Fibroblast of lung (primary cell): ENCODE measurements at regions not wholly inside any gene's neighbourhood (a gene's known extent, or its start where the extent isn't known, plus 50 kb on each side); places are given as distances from the start of the nearest gene placed in this dataset.

Experiments used
- DNase-seq, 2 donors: peaks; one replicate each; pipeline versions ENCODE4 v3.0.0 to v3.0.0-alpha.2; 2010; ENCODE audit warnings: low read depth in 2 of 2
- H2AFZ ChIP-seq: 2 replicates; pipeline ENCODE4 v1.5.1; 2012; ENCODE audit warnings: low read length, control low read depth, inconsistent platforms
- H3K27ac ChIP-seq: 2 replicates; pipeline ENCODE4 v1.5.1; 2011; ENCODE audit warnings: low read length, control low read depth; ENCODE audit not compliant: insufficient read depth
- H3K27me3 ChIP-seq: 2 replicates; pipeline ENCODE4 v1.5.1; 2011; ENCODE audit warnings: mild to moderate bottlenecking, low read length; ENCODE audit not compliant: control insufficient read depth, insufficient read depth
- H3K36me3 ChIP-seq: 2 replicates; pipeline ENCODE4 v1.5.1; 2011; ENCODE audit warnings: low read length; ENCODE audit not compliant: control insufficient read depth, insufficient read depth
- H3K4me1 ChIP-seq: 2 replicates; pipeline ENCODE4 v1.5.1; 2011; ENCODE audit warnings: low read length; ENCODE audit not compliant: control insufficient read depth, insufficient read depth; ENCODE audit errors: extremely low read depth
- H3K4me2 ChIP-seq: 2 replicates; pipeline ENCODE4 v1.5.1; 2011; ENCODE audit warnings: low read length, control low read depth; ENCODE audit not compliant: insufficient read depth; ENCODE audit errors: extremely low read depth
- H3K4me3 ChIP-seq, 4 experiments: fragments of 200-600 bp in 1 of 4; sonication (generic) in 1 of 4; replicated peaks in 1 of 4; 2 replicates each; pipeline ENCODE4 v1.5.1; 2011 to 2016; ENCODE audit warnings: low read length in 4 of 4, low read depth in 3 of 4, mild to moderate bottlenecking in 3 of 4, control low read depth in 2 of 4, inconsistent platforms in 1 of 4, mixed read lengths in 1 of 4; ENCODE audit not compliant: insufficient read depth in 1 of 4; ENCODE audit errors: control extremely low read depth in 1 of 4
- H3K79me2 ChIP-seq: 2 replicates; pipeline ENCODE4 v1.5.1; 2012; ENCODE audit warnings: mild to moderate bottlenecking, low read length, inconsistent platforms; ENCODE audit not compliant: control insufficient read depth, insufficient read depth
- H3K9ac ChIP-seq: 2 replicates; pipeline ENCODE4 v1.5.1; 2011; ENCODE audit warnings: mild to moderate bottlenecking, low read length, control low read depth; ENCODE audit not compliant: insufficient read depth
- H3K9me3 ChIP-seq: 2 replicates; pipeline ENCODE4 v1.5.1; 2012; ENCODE audit warnings: low read depth, low read length; ENCODE audit not compliant: control insufficient read depth, insufficient read depth
- H4K20me1 ChIP-seq: 2 replicates; pipeline ENCODE4 v1.5.1; 2011; ENCODE audit warnings: low read length; ENCODE audit not compliant: control insufficient read depth, insufficient read depth; ENCODE audit errors: extremely low read depth
- CTCF ChIP-seq, 2 donors: IDR thresholded peaks in 1 of 2; conservative IDR thresholded peaks in 1 of 2; 1 replicate in 1 of 2; 2 replicates in 1 of 2; pipeline ENCODE4 v1.5.1; 2011 to 2012; ENCODE audit warnings: low read length in 2 of 2, control low read depth in 1 of 2, inconsistent platforms in 1 of 2, low read depth in 1 of 2, mild to moderate bottlenecking in 1 of 2
- EZH2 ChIP-seq: IDR thresholded peaks from 2 replicates; pipeline ENCODE4 v1.5.1; 2012; ENCODE audit warnings: low read length, control low read depth, mild to moderate bottlenecking; ENCODE audit errors: missing control alignments

DNA sequence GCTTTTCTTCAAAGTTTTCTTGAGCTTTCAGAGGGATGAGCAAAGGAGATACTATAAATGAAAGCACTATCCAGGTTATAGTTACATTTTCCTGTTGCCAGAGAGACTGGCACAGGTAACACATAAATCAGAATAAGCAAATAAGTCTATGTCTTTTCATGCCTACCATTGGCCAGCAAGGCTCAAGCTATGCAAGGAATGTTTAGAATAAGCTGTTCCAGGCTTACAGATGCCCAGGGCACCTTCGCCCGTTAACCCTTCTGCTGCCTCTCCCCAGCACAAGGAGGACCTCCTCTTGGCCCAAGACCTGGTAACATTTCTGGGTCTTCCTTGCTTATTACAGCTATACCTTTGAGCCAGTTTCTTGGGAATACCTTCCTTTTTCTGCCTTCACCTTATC is 233.7 kb upstream of the MEIS1 start:
- Histone ChIP-seq H3K36me3 (no peaks in the 10 kb centered on the region), H3K27me3 (no peaks in the 10 kb centered on the region), H3K27ac (no peak overlapping the region), H3K9ac (no peak overlapping the region), H3K4me2 (no peak overlapping the region), H3K79me2 (no peaks in the 10 kb centered on the region), H2AFZ (no peak overlapping the region), H4K20me1 (no peaks in the 10 kb centered on the region), H3K4me3 (no peak overlapping the region), H3K4me1 (no peaks in the 10 kb centered on the region), H3K9me3 (no peaks in the 10 kb centered on the region)
- no peak for TF ChIP-seq CTCF (conservative IDR thresholded peaks at IDR 0.05 in 1 of 2, IDR thresholded peaks at IDR 0.05 in 1 of 2; ENCODE audit: low read depth in 1 of 2, low read length in 2 of 2)
- no peak for TF ChIP-seq EZH2
- no peak for DNase-seq

- no peak overlapping the region for H3K27ac ChIP-seq
- H3K4me2 ChIP-seq, result no peak overlapping the region
- H3K36me3 ChIP-seq, result no peaks in the 10 kb centered on the region
- no peak overlapping the region for H3K4me3 ChIP-seq
- H2AFZ ChIP-seq, result no peak overlapping the region
- no peaks in the 10 kb centered on the region for H3K27me3 ChIP-seq
- H3K79me2 ChIP-seq, result no peaks in the 10 kb centered on the region
- no peaks in the 10 kb centered on the region for H3K4me1 ChIP-seq
- TF ChIP-seq CTCF (conservative IDR thresholded peaks at IDR 0.05 in 1 of 2, IDR thresholded peaks at IDR 0.05 in 1 of 2; ENCODE audit: low read depth in 1 of 2, low read length in 2 of 2), result no peak
- TF ChIP-seq EZH2, result no peak
- H3K9me3 ChIP-seq, result no peaks in the 10 kb centered on the region
- no peak for DNase-seq
- H4K20me1 ChIP-seq, result no peaks in the 10 kb centered on the region
- H3K9ac ChIP-seq, result no peak overlapping the region
These were observed 236.1 kb upstream of the MEIS1 start for GRCh38 chr2:66198873-66199272.

GRCh38 chr2:66192888-66193287 is 242.0 kb upstream of the MEIS1 start:
- Histone ChIP-seq H3K36me3 (no peaks in the 10 kb centered on the region), H3K4me1 (no peaks in the 10 kb centered on the region), H3K4me3 (no peak overlapping the region), H2AFZ (no peak overlapping the region), H3K27ac (no peak overlapping the region), H3K79me2 (no peaks in the 10 kb centered on the region), H4K20me1 (no peaks in the 10 kb centered on the region), H3K9me3 (no peaks in the 10 kb centered on the region), H3K27me3 (no peaks in the 10 kb centered on the region), H3K4me2 (no peak overlapping the region), H3K9ac (no peak overlapping the region)
- DNase-seq, result no peak
- TF ChIP-seq EZH2 (no peak), CTCF (conservative IDR thresholded peaks at IDR 0.05 in 1 of 2, IDR thresholded peaks at IDR 0.05 in 1 of 2; ENCODE audit: low read depth in 1 of 2, low read length in 2 of 2) (no peak)
